Non-pigmented ciliary epithelial cell (primary cell): ENCODE measurements at regions not wholly inside any gene's neighbourhood (a gene's known extent, or its start where the extent isn't known, plus 50 kb on each side); places are given as distances from the start of the nearest gene placed in this dataset.
"Not testable (repeated sequence)": the region's sequence is repeated elsewhere in the genome, so short reads cannot be mapped to it uniquely, and the experiment has no call there.

Source experiments
- DNase-seq: peaks from one replicate; pipeline ENCODE4 v3.0.0-alpha.2; 2010; ENCODE audit warnings: low read depth

DNA sequence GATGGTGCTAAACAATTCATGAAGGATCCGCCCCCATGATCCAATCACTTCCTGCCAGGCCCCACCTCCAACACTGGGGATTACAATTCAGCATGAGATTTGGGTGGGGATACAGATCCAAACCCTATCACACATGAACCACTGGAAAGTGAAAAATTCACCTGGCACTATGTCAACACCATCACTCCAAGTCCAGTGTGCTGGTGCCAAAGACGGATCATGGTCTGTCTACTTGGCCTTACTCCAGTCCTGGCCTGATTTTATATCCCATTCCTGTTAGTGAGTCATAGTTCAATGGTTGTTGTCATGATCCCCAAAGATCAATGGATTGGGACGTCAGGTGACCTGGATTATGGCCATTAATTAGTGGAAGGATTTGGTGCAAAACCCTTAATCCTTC is 147.4 kb upstream of the RPS23 start:
- no peak for DNase-seq

- no peak for DNase-seq
Observed at GRCh38 chr5:82424211-82424610, 146.1 kb upstream of the RPS23 start.

- DNase-seq: no peak
Observed at GRCh38 chr5:82422751-82423181, 144.6 kb upstream of the RPS23 start.

GRCh38 chr5:82422001-82422740 is 144.0 kb upstream of the RPS23 start:
- DNase-seq: no peak

DNA sequence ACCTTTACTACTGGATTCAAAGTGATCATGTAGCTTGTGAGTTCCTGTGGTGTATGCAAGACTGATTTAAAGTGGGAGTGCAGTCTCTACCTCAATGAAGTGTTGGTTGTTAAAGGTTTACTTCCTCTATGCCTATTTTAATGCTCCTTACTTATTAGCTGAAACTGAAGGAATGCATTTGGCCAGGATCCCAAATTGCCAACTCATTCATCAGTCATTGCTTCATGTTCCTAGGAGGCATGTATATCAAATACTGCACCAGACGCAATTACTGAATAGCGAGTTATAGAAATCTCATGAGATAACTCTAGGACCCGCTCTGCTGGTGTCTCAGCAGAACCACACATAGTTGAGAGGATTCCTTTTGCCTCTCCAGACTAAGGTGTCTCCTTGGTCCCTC is 143.0 kb upstream of the RPS23 start:
- peak; percentile 93 for DNase-seq

DNA sequence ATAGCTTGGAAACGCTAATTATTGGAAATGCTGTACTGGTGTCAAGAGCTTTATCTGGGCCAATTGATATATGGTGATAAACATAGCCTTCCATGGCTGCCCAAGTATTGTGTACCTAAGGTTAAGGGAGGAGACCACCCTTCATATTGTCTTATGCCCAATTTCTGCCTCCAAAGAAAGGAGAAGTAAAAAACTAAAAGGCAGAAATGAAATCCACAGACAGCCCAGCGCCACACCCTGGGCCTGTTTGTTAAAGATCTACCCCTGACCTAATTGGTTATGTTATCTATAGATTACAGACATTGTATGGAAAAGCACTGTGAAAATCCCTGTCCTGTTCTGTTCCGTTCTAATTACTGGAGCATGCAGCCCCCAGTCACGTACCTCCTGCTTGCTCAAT is 142.4 kb upstream of the RPS23 start:
- not testable (repeated sequence) for DNase-seq

GRCh38 chr5:82419559-82420332 is 141.6 kb upstream of the RPS23 start:
- no peak for DNase-seq

GRCh38 chr5:82418608-82418950 is 140.4 kb upstream of the RPS23 start:
- DNase-seq: no peak

- DNase-seq: no peak
Observed at GRCh38 chr5:82417776-82418607, 139.8 kb upstream of the RPS23 start.

DNA sequence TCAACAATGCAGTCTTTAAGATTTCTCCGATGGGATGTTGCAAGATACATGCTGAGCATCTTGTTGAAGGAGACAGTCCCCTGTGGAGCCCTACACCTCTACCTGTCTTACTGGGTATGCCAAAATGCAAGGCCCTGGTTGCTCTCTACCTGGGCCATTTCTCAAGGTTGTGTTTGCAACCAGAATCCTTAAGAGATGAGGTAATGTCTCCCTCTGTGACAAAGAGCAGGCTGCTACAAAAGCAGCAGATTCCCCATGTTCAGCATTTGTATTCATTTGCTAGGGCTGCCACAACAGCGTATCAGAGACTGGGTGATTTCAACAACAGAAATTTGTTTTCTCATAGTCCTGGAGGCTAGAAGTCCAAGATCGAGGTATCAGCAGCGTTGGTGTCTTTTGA is 138.4 kb upstream of the RPS23 start:
- no peak for DNase-seq

DNA sequence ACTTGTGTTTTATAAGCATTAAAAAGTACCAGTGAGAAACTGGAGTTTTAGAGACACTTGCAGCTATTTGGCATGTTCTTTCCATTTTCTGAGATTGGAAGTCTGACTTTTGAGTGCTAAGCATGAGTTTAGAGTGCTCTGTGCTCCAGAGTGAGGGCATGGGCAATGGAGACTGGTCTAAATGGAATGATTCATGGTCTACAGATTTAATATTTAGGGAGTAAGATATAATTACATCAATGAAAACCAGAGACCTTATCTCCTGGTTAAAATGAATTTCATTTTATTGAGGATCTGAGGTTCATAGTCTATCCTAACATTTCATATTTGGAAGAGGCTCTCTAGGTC is 135.9 kb upstream of the RPS23 start:
- no peak for DNase-seq

GRCh38 chr5:82413302-82414040 is 135.3 kb upstream of the RPS23 start:
- DNase-seq: peak; percentile 81

GRCh38 chr5:82408033-82408432 is 129.9 kb upstream of the RPS23 start:
- no peak for DNase-seq

DNA sequence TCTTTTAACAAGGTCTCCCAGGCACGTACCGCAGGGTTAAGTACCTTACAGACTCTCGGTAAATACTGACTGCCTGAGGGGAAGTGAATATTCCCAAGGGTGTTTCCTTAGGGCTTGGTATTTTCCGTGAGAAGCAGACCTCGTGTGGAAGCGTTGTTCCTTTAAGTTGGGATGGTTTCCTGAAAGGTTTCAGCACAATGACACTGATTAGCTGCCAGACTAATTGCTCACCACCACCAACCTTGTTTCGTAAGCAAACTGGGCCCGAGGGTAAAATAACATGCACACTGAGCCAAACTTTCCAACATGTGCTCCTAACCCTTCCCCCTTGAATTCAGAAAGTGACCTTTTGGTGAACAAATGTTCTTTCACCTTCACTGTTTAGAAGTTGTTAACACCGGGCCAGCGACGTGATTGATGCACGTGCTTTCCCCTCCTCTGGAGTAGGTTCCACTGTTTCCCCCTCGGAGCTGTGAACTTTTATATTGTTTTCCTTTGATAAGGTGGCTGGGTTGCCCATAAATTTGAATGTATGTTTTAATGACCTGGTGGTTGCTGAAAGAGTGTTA is 128.1 kb upstream of the RPS23 start:
- DNase-seq: peak; percentile 84

DNA sequence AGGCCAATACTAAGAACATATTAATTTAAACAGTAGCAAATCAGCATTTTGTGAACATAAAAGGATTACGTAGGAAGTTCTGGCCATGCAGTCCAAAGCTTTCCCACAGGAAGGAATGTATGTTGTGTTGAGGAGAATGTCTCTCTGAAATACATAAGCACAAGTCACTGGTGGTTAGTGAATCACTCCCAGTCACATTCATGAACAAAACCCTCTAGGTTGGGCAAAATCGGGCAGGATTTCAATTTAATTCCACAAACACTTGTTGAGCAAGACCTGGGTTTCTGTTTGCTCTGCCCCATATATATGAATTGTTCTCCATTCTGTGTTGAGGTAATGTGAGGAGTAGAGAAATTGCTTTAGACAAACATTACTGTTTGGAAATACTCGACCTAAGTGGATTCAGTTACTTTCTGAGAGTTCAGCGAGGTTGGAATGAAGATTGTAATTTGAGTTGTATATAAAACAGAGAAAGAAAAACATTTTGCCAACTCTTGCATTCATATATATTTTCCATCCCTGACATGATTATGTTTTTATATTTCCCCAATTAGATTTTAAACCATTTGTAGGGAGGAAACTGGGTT is 127.6 kb upstream of the RPS23 start:
- DNase-seq: peak; percentile 99

DNA sequence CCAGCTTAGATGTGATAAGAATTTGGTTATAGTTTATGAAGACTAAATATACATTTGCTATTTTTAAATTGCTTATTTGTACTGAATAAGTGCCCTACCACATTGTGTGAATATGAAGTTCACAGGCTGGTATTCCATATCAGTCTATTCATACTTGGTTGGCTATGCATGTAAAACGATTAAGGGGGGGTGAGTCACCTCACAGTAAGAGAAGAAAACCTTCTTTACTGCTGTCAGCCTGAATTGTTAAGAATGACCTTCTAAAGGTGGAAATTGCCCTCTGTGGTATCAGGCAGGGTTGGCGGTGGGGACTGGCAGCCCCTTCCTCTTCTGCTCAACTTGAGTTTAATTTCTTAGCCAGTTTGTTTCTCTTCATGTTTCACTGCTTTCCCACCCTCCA is 127.0 kb upstream of the RPS23 start:
- DNase-seq: peak; percentile 80

GRCh38 chr5:82404382-82404945 is 126.3 kb upstream of the RPS23 start:
- DNase-seq: no peak

- no peak for DNase-seq
Observed at GRCh38 chr5:82403724-82404123, 125.6 kb upstream of the RPS23 start.

- no peak for DNase-seq
Observed at GRCh38 chr5:82403026-82403425, 124.9 kb upstream of the RPS23 start.

- DNase-seq: no peak
Observed at GRCh38 chr5:82399111-82399510, 121.0 kb upstream of the RPS23 start.

GRCh38 chr5:82397741-82398320 is 119.7 kb upstream of the RPS23 start:
- peak; percentile 45 for DNase-seq
